ENCODE measurements at regions not wholly inside any gene's neighbourhood (a gene's known extent, or its start where the extent isn't known, plus 50 kb on each side); places are given as distances from the start of the nearest gene placed in this dataset.
"Not testable (repeated sequence)": the region's sequence is repeated elsewhere in the genome, so short reads cannot be mapped to it uniquely, and the experiment has no call there.

- CTCF ChIA-PET; H3K4me3 Mint-ChIP-seq; DNase-seq; H3K27ac Mint-ChIP-seq; H3K4me1 ChIP-seq (ENCODE audit: control insufficient read depth in 2 of 2, insufficient read depth in 2 of 2, low read length in 2 of 2); H3K36me3 ChIP-seq (ENCODE audit: control insufficient read depth in 2 of 3, insufficient read depth in 3 of 3, low read length in 3 of 3); H3K27me3 Mint-ChIP-seq; H3K4me1 Mint-ChIP-seq; H3K27ac ChIP-seq (ENCODE audit: low read depth, low read length); H3K9me3 ChIP-seq (ENCODE audit: control insufficient read depth in 2 of 3, low read length in 3 of 3); H3K27me3 ChIP-seq (ENCODE audit: control insufficient read depth in 2 of 2, insufficient read depth in 2 of 2, low read length in 2 of 2); POLR2A ChIA-PET; ATAC-seq; H3K4me3 ChIP-seq (ENCODE audit: low read length); H3K36me3 Mint-ChIP-seq; H3K9me3 Mint-ChIP-seq; intact Hi-C loops (cut with micrococcal nuclease): not testable (repeated sequence)
Observed at GRCh38 chr2:90105142-90105541, 1413.7 kb downstream of the RPIA start.

DNA sequence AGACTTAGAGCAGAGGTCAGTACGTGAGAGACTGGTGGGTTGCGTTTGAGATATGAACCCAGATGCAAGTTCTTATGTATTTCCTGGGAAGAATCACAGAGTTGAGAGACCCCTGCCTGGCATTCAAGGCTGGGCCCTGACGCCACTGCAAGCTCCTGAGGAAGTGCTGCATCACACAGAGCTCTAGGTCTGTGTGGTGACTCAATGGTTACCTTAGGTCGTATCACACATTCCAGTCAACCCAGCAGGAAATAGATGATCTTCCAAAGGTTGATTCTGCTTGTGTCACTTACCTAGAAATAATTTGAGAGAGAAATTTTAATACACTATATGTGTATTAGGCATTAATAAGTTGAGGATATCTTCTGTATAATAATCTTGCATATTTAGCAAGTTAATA lies 1431.9 kb downstream of the RPIA start:
- DNase-seq; H3K9me3 Mint-ChIP-seq; H3K4me1 ChIP-seq (ENCODE audit: control insufficient read depth in 2 of 2, insufficient read depth in 2 of 2, low read length in 2 of 2); H3K27me3 ChIP-seq (ENCODE audit: control insufficient read depth in 2 of 2, insufficient read depth in 2 of 2, low read length in 2 of 2); POLR2A ChIA-PET; H3K9me3 ChIP-seq (ENCODE audit: control insufficient read depth in 2 of 3, low read length in 3 of 3); intact Hi-C loops (cut with micrococcal nuclease); H3K36me3 ChIP-seq (ENCODE audit: control insufficient read depth in 2 of 3, insufficient read depth in 3 of 3, low read length in 3 of 3); H3K27ac Mint-ChIP-seq; H3K4me3 Mint-ChIP-seq; ATAC-seq; H3K27ac ChIP-seq (ENCODE audit: low read depth, low read length); H3K27me3 Mint-ChIP-seq; H3K4me3 ChIP-seq (ENCODE audit: low read length); H3K4me1 Mint-ChIP-seq; CTCF ChIA-PET; H3K36me3 Mint-ChIP-seq: not testable (repeated sequence)

DNA sequence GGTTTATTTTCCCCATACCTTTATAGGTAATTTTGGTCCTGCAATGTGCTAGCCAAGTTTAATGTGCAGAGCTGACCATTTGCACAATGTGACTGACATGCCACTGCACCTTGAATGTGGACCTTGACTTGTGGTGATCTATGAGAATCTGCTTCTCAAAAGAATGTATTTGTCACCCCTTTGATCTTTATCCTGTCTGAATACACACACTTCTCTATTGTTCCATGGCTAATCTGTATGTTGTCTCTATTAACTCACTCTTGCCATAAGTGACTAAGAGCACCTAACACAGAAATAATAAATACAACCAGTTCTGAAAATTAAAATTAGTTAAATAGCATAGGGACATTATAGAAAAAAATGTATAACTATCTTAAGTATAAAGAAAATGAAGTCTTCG lies 1447.6 kb downstream of the RPIA start:
- H3K27ac ChIP-seq (ENCODE audit: low read depth, low read length); POLR2A ChIA-PET; H3K4me3 Mint-ChIP-seq; H3K27ac Mint-ChIP-seq; H3K4me1 Mint-ChIP-seq; DNase-seq; H3K36me3 Mint-ChIP-seq; H3K4me1 ChIP-seq (ENCODE audit: control insufficient read depth in 2 of 2, insufficient read depth in 2 of 2, low read length in 2 of 2); H3K9me3 Mint-ChIP-seq; intact Hi-C loops (cut with micrococcal nuclease); H3K27me3 ChIP-seq (ENCODE audit: control insufficient read depth in 2 of 2, insufficient read depth in 2 of 2, low read length in 2 of 2); H3K27me3 Mint-ChIP-seq; H3K36me3 ChIP-seq (ENCODE audit: control insufficient read depth in 2 of 3, insufficient read depth in 3 of 3, low read length in 3 of 3); H3K4me3 ChIP-seq (ENCODE audit: low read length); ATAC-seq; H3K9me3 ChIP-seq (ENCODE audit: control insufficient read depth in 2 of 3, low read length in 3 of 3); CTCF ChIA-PET: not testable (repeated sequence)

DNA sequence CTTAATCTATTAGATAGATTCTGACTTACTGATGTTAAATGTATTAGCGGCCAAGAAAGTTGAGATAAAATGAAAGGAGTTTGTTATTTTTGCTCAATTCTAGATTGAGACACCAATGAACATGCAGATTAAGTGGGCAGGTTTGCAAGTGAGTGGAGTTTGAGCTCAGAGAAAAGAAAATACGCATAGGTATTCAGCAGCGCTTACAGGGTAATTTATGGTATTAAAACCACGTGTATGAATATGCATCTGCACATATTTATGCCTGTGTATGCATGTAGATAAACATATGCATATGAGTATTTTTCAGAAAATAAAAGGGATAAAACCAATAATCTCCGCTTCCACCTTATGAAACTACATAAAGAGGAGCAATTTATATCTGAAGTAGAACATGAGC lies 1450.1 kb downstream of the RPIA start:
- H3K36me3 Mint-ChIP-seq; POLR2A ChIA-PET; H3K27ac Mint-ChIP-seq; H3K27ac ChIP-seq (ENCODE audit: low read depth, low read length); H3K4me3 Mint-ChIP-seq; H3K4me1 ChIP-seq (ENCODE audit: control insufficient read depth in 2 of 2, insufficient read depth in 2 of 2, low read length in 2 of 2); H3K27me3 Mint-ChIP-seq; intact Hi-C loops (cut with micrococcal nuclease); H3K9me3 ChIP-seq (ENCODE audit: control insufficient read depth in 2 of 3, low read length in 3 of 3); H3K27me3 ChIP-seq (ENCODE audit: control insufficient read depth in 2 of 2, insufficient read depth in 2 of 2, low read length in 2 of 2); H3K36me3 ChIP-seq (ENCODE audit: control insufficient read depth in 2 of 3, insufficient read depth in 3 of 3, low read length in 3 of 3); H3K4me3 ChIP-seq (ENCODE audit: low read length); CTCF ChIA-PET; H3K4me1 Mint-ChIP-seq; ATAC-seq; DNase-seq: not testable (repeated sequence)
- peaks cover 0 to 14% (median 2%) of the 10 kb centered on the region in 11 donors for H3K9me3 Mint-ChIP-seq

DNA sequence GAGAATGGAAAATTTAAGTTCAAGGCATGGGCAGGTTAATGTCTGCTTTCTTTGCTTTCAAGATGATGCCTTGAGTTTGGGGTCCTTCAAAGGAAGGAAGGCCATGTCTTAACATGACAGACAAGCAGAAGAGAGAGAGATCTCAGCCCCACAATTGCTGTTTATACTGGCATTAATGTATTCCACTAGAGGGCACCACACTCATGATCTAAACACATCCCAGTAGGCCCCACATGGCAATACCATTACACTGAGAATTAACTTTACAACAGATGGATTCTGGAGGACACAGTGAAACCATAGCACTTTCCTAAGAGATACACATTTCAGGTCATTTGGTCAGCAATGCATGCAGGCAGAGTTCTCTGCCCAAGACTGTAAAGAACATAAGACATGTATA lies 1460.3 kb downstream of the RPIA start:
- H3K4me1 Mint-ChIP-seq; POLR2A ChIA-PET; H3K4me3 Mint-ChIP-seq; DNase-seq; H3K27me3 Mint-ChIP-seq; H3K27me3 ChIP-seq (ENCODE audit: control insufficient read depth in 2 of 2, insufficient read depth in 2 of 2, low read length in 2 of 2); ATAC-seq; H3K4me3 ChIP-seq (ENCODE audit: low read length); H3K27ac ChIP-seq (ENCODE audit: low read depth, low read length); H3K27ac Mint-ChIP-seq; H3K36me3 ChIP-seq (ENCODE audit: control insufficient read depth in 2 of 3, insufficient read depth in 3 of 3, low read length in 3 of 3); H3K4me1 ChIP-seq (ENCODE audit: control insufficient read depth in 2 of 2, insufficient read depth in 2 of 2, low read length in 2 of 2); H3K9me3 ChIP-seq (ENCODE audit: control insufficient read depth in 2 of 3, low read length in 3 of 3); H3K9me3 Mint-ChIP-seq; CTCF ChIA-PET; H3K36me3 Mint-ChIP-seq; intact Hi-C loops (cut with micrococcal nuclease): not testable (repeated sequence)

DNA sequence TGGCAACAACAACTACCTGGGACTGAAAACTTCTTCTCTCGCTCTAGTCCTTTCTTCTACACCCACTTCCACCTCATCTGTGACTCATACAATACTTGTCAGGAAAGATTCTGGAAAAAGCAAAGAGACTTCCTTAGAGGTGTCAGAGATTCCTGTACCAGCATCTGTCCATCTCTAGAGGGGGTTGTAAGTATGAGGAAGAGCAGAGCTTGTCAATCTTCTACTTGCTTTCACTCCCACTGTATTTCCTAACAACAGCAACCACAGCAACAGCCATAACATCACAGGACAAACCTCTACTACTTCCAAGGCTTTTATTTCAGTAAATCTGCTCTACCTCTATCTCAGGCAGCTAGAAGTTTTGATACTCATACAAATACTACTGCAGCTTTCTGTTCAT lies 1479.5 kb downstream of the RPIA start:
- H3K27me3 Mint-ChIP-seq; H3K36me3 ChIP-seq (ENCODE audit: control insufficient read depth in 2 of 3, insufficient read depth in 3 of 3, low read length in 3 of 3); CTCF ChIA-PET; H3K4me1 Mint-ChIP-seq; DNase-seq; H3K27ac ChIP-seq (ENCODE audit: low read depth, low read length); intact Hi-C loops (cut with micrococcal nuclease); H3K9me3 Mint-ChIP-seq; H3K27me3 ChIP-seq (ENCODE audit: control insufficient read depth in 2 of 2, insufficient read depth in 2 of 2, low read length in 2 of 2); ATAC-seq; H3K27ac Mint-ChIP-seq; H3K4me1 ChIP-seq (ENCODE audit: control insufficient read depth in 2 of 2, insufficient read depth in 2 of 2, low read length in 2 of 2); H3K36me3 Mint-ChIP-seq; H3K4me3 Mint-ChIP-seq; H3K4me3 ChIP-seq (ENCODE audit: low read length); H3K9me3 ChIP-seq (ENCODE audit: control insufficient read depth in 2 of 3, low read length in 3 of 3); POLR2A ChIA-PET: not testable (repeated sequence)

GRCh38 chr2:90173081-90173480 lies 1481.6 kb downstream of the RPIA start:
- H3K36me3 Mint-ChIP-seq; CTCF ChIA-PET; H3K27ac ChIP-seq (ENCODE audit: low read depth, low read length); H3K36me3 ChIP-seq (ENCODE audit: control insufficient read depth in 2 of 3, insufficient read depth in 3 of 3, low read length in 3 of 3); H3K4me3 ChIP-seq (ENCODE audit: low read length); H3K4me1 ChIP-seq (ENCODE audit: control insufficient read depth in 2 of 2, insufficient read depth in 2 of 2, low read length in 2 of 2); DNase-seq; ATAC-seq; H3K4me3 Mint-ChIP-seq; H3K9me3 ChIP-seq (ENCODE audit: control insufficient read depth in 2 of 3, low read length in 3 of 3); H3K27me3 Mint-ChIP-seq; H3K4me1 Mint-ChIP-seq; H3K27me3 ChIP-seq (ENCODE audit: control insufficient read depth in 2 of 2, insufficient read depth in 2 of 2, low read length in 2 of 2); intact Hi-C loops (cut with micrococcal nuclease); H3K9me3 Mint-ChIP-seq; H3K27ac Mint-ChIP-seq; POLR2A ChIA-PET: not testable (repeated sequence)
